Mesothelial cell of epicardium (in vitro differentiated cells): ENCODE measurements at regions not wholly inside any gene's neighbourhood (a gene's known extent, or its start where the extent isn't known, plus 50 kb on each side); places are given as distances from the start of the nearest gene placed in this dataset.

Source experiments
- DNase-seq, 2 experiments: peaks; one replicate each; pipeline ENCODE4 v3.0.0; 2021; ENCODE audit warnings: low spot score in 2 of 2; ENCODE audit not compliant: unreplicated experiment in 2 of 2
- H3K27ac Mint-ChIP-seq: 2 replicates; pipeline ENCODE4 v1.8.0; 2021; ENCODE audit warnings: mixed read lengths
- H3K27me3 Mint-ChIP-seq: 2 replicates; pipeline ENCODE4 v1.8.0; 2021; ENCODE audit warnings: low read depth, mixed read lengths
- H3K36me3 Mint-ChIP-seq: 2 replicates; pipeline ENCODE4 v1.8.0; 2021; ENCODE audit warnings: mixed read lengths
- H3K4me1 Mint-ChIP-seq: 2 replicates; pipeline ENCODE4 v1.8.0; 2021; ENCODE audit warnings: mixed read lengths
- H3K4me3 Mint-ChIP-seq: 2 replicates; pipeline ENCODE4 v1.8.0; 2021; ENCODE audit warnings: mild to moderate bottlenecking, moderate library complexity, mixed read lengths
- H3K9me3 Mint-ChIP-seq: 2 replicates; pipeline ENCODE4 v1.8.0; 2021; ENCODE audit warnings: mixed read lengths
- TF ChIP-seq, protein P1 (sequence below): fragments of 200-600 bp; sonication (generic); IDR thresholded peaks from one replicate; pipeline ENCODE4 v1.5.0; 2021; ENCODE audit warnings: antibody characterized with exemption; ENCODE audit not compliant: unreplicated experiment

- Mint-ChIP-seq H3K27ac (no peak overlapping the region), H3K27me3 (peaks cover 1% of the 10 kb centered on the region), H3K9me3 (no peaks in the 10 kb centered on the region), H3K36me3 (no peaks in the 10 kb centered on the region), H3K4me1 (no peaks in the 10 kb centered on the region), H3K4me3 (no peak overlapping the region)
- TF ChIP-seq, protein P1, sequence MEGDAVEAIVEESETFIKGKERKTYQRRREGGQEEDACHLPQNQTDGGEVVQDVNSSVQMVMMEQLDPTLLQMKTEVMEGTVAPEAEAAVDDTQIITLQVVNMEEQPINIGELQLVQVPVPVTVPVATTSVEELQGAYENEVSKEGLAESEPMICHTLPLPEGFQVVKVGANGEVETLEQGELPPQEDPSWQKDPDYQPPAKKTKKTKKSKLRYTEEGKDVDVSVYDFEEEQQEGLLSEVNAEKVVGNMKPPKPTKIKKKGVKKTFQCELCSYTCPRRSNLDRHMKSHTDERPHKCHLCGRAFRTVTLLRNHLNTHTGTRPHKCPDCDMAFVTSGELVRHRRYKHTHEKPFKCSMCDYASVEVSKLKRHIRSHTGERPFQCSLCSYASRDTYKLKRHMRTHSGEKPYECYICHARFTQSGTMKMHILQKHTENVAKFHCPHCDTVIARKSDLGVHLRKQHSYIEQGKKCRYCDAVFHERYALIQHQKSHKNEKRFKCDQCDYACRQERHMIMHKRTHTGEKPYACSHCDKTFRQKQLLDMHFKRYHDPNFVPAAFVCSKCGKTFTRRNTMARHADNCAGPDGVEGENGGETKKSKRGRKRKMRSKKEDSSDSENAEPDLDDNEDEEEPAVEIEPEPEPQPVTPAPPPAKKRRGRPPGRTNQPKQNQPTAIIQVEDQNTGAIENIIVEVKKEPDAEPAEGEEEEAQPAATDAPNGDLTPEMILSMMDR = no peak
- no peak for DNase-seq
Measured at GRCh38 chr1:182263706-182264105, 127.9 kb downstream of the GLUL start.

DNA sequence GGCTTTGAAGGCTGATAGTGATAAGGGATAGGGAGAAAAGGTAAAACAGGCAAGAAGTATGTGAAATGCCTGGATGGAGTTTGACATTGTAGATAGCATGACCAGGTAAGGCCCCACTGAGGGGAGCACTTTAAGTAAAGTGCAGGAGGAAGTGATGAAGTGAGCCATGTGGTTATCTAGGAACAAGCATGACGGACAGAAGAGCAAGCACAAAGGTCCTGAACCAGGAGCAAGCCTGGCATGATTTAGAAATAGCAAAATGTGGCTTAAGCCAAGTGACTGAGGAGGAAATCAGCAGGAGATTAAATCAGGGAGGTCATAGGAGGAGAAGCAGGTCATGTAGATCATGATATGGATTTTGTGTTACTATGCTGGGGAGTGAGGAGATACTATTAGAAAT, 129.2 kb downstream of the GLUL start:
- DNase-seq = no peak
- peaks cover 1% of the 10 kb centered on the region for H3K27me3 Mint-ChIP-seq
- H3K4me3 Mint-ChIP-seq = no peak overlapping the region
- H3K4me1 Mint-ChIP-seq = no peaks in the 10 kb centered on the region
- TF ChIP-seq, protein P1 = no peak
- H3K9me3 Mint-ChIP-seq = no peaks in the 10 kb centered on the region
- no peaks in the 10 kb centered on the region for H3K36me3 Mint-ChIP-seq
- no peak overlapping the region for H3K27ac Mint-ChIP-seq

DNA sequence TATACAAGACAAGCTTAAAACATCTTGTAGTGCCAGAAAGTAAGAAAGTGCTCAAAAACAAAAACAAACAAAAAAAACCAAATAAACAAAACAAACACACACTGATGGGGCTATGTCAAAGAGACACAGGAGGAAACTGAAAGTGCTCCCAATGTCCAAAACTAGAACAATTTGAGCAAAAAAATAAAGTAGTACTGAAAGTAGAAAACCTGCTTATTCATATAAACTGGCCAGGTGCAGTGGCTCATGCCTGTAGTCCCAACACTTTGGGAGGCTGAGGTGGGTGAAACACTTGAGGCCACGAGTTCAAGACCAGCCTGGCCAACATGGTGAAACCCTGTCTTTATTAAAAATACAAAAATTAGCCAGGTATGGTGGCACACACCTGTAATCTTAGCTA, 129.9 kb downstream of the GLUL start:
- no peaks in the 10 kb centered on the region for H3K4me1 Mint-ChIP-seq

GRCh38 chr1:182260516-182260915, 131.1 kb downstream of the GLUL start:
- H3K27me3 Mint-ChIP-seq = peaks cover 1% of the 10 kb centered on the region

More for the DNA sequence above, 129.9 kb downstream of the GLUL start:
- H3K4me3 Mint-ChIP-seq = no peak overlapping the region
- no peak for DNase-seq
- no peaks in the 10 kb centered on the region for H3K9me3 Mint-ChIP-seq
- no peak overlapping the region for H3K27ac Mint-ChIP-seq
- no peaks in the 10 kb centered on the region for H3K36me3 Mint-ChIP-seq
- peaks cover 1% of the 10 kb centered on the region for H3K27me3 Mint-ChIP-seq
- TF ChIP-seq, protein P1 = no peak

GRCh38 chr1:182259968-182260367, 131.6 kb downstream of the GLUL start:
- Mint-ChIP-seq H3K4me3 (no peak overlapping the region), H3K27me3 (peaks cover 1% of the 10 kb centered on the region), H3K27ac (no peak overlapping the region), H3K4me1 (no peaks in the 10 kb centered on the region), H3K36me3 (no peaks in the 10 kb centered on the region), H3K9me3 (no peaks in the 10 kb centered on the region)
- TF ChIP-seq, protein P1 = no peak
- DNase-seq = no peak

More at GRCh38 chr1:182260516-182260915, 131.1 kb downstream of the GLUL start:
- no peak overlapping the region for H3K4me3 Mint-ChIP-seq
- no peaks in the 10 kb centered on the region for H3K4me1 Mint-ChIP-seq
- TF ChIP-seq, protein P1 = no peak
- no peaks in the 10 kb centered on the region for H3K36me3 Mint-ChIP-seq
- DNase-seq = no peak
- no peaks in the 10 kb centered on the region for H3K9me3 Mint-ChIP-seq
- no peak overlapping the region for H3K27ac Mint-ChIP-seq
